ENCODE measurements at regions not wholly inside any gene's neighbourhood (a gene's known extent, or its start where the extent isn't known, plus 50 kb on each side); places are given as distances from the start of the nearest gene placed in this dataset.
"Not testable (repeated sequence)": the region's sequence is repeated elsewhere in the genome, so short reads cannot be mapped to it uniquely, and the experiment has no call there.

DNA sequence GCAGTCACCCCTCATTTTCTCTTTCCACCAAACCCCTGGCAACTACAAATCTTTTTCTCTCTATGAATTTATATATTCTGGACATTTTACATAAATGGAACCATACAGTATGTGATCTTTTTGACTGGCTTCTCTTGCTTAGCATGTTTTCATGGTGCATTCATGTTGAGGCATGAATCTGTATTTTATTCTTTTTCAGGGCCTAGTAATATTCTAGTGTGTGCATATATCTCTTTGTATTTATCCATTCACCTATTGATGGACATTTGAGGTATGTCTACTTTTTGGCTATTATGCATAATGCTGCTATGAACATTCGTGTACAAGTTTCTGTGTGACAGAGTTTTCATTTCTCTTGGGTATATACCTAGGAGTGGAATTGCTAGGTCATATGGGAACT is 78.2 kb downstream of the HACD1 start:
- DNase-seq: no peak

DNA sequence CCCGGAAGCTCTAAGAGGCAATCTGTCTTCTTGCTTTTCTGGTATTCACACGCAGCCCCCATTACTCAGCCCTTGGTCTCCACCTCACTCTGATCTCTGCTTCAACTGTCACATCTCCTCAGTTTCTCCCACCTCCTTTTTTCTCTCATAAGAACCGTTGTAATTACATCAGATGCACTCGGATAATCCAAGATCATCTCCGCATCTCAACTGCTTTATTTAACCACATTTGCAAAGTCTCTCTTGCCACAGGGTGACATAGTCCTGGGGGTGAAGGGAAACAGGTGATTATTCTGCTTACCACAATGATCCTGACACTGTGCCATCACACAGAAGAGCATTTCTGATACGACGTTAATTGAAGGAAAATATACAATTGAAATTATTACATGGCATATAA is 79.9 kb downstream of the HACD1 start:
- no peak for DNase-seq

DNA sequence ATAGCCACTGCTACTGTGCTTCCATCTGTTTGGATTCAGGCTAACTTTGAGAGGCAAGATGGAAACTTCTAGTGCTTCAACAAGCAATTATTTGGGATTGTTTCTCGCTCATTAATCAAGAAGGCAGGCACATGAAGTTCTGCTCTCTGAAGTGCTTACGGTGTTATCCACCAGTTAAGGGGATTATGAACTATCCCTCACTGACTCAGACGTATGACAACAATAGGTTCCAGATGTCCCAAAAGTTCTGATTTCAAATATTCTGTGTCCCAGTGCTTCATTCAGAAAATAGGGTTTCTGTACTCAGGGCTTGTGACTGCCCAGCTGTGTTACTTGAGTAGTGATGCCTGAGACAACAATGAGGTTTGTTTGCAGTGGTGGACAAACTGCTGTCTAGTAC is 81.0 kb downstream of the HACD1 start:
- no peak for DNase-seq

DNA sequence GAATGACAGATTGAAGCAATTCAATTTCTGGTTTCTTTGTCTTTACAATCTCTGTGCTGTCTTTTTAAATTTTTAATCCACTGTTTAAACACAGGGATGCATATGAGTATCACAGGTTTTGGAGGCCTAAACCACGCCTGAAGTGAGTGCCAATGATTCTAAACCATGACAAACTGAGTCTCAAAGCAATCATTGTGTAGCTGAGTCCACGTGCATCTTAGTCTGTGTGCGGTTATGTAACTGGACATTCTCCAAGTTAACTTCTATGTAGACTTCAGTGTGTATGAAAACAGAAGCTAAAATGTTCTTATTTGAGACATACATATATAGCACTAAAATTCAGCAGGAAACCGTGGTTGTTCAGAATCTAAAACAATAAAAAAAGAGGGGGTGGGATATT is 79.3 kb upstream of the ST8SIA6 start:
- DNase-seq: no peak

DNA sequence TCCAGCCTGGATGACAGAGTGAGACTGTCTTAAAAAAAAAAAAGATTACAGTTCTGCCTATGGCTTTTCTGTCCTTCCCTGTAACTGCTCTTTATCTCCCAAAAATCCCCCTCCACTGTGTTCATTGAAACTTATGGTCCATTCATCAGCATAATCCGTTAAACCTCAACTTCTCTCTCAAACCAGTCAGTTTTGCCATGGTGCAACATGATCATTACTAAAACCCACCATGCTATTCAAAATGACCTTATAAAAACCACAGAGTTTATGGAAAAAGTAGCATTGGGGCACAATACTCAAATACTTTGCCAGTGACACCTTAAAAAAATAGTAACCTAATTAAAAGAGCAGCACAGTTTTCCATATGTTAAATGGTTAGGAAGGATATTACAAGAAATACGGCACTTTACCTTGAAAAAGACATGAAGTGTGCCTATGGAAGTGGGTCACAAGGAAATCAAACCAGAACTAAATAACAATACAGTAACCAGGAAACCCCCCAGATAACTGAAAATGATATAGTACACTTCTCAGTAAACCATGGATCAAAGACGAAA is 74.0 kb upstream of the ST8SIA6 start:
- no peak for DNase-seq

DNA sequence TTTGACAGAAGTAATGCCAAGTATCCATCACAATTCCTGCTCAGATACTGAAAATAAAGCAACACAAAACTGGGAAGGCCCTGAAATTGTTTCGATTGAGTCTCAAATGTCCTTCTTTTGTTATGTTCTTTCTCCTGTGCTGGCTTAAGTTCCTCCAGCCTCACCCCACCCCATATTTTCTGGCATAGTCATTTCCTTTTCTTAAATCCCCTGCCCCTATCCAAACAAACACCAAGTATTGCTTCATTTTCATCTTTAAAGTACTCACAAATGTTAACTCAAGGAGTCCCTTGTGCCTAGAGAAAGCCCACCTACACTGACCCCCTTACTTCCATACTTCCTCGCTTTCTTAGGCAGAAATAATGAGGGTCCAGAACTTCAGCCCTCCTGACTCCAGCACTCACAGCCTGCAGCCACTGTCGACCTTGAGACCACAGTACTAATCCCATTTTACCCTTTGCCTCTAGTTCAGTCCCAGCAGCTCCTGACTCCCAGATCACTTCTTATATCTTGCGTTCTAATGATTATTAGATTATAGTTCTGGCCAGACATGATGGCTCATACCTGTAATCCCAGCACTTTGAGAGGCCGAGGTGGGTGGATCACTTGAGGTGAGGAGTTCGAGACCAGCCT is 73.2 kb upstream of the ST8SIA6 start:
- DNase-seq: no peak

DNA sequence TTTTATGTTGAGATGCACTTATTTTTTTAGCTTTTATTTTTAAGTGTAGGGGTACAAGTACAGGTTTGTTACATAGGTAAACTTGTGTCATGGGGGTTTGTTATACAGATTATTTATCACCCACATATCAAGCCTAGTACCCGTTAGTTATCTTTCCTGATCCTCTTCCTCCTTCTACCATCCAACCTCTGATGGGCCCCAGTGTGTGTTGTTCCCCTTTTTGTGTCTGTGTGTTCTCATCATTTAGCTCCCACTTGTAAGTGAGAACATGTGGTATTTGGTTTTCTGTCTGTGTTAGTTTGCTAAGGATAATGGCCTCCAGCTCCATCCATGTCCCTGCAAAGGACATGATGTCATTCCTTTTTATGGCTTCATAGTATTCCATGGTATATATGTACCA is 72.2 kb upstream of the ST8SIA6 start:
- DNase-seq: not testable (repeated sequence)

DNA sequence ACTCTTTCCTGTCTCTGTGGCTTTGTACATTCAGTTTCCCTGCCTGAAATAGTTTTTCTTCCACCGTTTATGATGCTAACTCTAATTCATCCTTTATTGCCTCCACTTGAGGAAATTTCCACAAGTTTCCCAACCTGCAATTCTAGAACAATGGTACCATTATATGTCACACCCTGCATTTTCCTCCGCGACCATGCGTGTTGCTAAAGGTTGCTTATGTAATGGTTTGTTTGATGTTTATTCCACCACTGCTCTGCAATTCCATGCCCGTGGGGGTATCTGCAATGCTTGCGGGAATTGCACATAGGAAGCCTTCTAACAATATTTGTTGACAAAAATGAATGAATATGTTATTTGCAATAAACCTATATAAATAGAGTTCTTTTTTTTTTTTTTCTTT is 69.5 kb upstream of the ST8SIA6 start:
- no peak for DNase-seq

DNA sequence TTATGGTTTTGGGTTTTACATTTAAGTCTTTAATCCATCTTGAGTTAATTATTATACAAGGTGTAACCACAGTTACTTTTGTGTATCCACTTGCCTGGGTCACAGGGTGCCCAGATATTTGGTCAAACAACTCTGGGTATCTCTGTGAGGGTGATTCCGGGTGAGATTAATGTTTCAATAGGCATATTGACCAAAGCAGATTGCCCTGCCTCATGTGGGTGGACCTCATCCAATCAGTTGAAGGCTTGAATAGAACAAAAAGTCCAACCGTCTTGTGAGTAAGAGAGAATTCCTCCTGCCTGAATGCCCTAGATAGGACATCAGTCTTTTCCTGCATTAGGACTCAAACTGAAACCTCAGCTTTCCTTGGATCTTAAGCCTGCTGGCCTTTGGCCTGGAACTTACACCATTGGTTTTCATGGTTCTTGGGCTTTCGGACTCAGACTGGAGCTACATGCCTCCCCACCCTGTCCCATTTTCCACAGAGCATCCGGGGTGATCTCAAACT is 68.9 kb upstream of the ST8SIA6 start:
- no peak for DNase-seq

DNA sequence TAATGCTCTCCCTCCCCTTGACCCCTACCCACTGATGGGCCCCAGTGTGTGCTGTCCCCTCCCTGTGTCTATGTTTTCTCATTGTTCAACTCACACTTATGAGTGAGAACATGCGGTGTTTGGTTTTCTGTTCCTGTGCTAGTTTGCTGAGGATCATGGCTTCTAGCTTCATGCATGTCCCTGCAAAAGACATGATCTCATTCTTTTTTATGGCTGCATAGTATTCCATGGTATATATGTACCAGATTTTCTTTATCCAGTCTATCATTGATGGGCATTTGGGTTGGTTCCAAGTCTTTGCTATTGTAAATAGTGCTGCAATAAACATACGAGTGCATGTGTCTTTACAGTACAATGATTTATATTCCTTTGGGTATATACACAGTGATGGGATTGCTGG is 67.9 kb upstream of the ST8SIA6 start:
- not testable (repeated sequence) for DNase-seq

DNA sequence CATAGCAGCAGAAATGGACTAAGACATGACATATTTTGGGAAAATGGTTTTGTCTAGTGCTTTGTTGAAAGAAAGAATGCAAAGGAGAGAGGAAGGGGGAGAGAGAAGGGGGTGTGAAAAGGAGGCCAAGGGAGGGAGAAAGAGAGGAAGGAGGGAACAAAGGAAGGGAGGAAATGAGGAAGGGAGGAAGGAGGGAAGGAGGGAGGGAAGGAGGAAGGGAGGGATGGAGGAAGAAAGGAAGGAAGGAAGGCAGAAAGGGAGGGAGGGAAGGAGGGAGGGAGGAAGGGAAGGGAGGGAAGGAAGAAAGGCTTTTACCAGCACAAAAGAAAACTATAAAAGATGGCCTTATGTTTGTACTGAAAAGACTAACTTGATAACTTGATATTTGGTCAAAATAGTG is 65.1 kb upstream of the ST8SIA6 start:
- DNase-seq: no peak

DNA sequence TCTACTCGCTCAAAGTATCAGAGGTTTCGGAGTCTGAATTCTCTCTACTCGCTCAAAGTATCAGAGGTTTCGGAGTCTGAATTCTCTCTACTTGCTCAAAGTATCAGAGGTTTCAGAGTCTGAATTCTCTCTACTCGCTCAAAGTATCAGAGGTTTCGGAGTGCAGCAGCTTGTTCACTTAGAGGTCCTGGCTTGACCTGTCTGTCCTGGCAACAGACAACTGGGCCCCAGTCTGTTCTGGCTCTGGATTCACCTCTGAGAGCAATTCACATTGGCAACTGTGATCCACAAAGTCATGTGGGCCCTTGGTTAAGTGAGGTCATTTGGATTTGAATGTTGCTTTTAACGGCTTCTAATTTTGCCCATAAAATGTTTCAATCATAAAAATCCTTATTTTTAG is 63.9 kb upstream of the ST8SIA6 start:
- no peak for DNase-seq

DNA sequence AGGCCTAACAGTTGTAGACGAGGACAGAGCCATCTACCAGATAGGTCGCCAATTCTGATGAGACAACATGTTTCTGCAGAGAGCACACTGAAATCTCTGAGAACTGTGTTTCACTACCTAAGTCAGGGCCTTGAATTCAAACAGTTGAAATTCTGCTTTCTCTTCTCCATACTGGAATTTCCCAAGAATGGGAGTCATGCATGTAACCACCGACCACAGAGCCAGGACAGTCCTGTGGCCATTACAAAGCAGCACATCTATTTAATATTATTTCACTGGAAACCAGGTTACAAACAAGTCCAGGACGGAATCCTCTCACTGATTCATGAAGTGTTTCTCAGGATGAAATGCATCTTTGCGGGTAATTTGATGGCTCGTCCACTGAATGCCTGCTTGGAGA is 62.0 kb upstream of the ST8SIA6 start:
- DNase-seq: no peak

DNA sequence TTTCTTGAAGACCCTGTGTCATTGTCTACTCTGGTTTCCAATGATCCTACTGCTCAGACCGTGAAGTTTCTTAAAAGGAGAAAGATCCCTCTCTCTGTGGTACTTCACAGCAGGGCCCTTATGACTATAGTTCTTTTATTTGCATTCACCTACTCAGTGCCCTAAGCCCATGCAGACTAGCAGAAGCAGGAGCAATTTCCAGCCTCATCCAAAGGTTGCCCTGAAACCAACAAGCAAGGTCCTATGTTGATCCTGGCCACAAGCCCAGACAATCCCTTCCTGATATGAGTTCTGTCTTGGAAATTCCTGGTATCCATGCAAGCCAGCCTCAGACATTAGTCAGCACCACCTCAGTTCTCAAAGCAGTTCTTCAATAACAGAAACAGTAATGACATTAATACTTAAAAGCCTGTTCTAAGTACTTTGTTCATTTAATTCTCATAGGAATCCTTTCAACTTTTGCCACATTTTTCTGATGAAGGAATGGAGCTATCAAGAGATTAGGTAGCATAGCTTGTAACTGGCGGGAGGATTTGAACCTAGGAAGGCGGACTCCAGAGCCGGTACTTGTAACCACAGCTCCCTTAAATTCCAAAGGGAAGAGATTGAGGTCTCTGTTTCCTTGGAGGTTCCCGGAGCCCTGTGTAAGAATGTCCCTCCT is 58.1 kb upstream of the ST8SIA6 start:
- DNase-seq: no peak

DNA sequence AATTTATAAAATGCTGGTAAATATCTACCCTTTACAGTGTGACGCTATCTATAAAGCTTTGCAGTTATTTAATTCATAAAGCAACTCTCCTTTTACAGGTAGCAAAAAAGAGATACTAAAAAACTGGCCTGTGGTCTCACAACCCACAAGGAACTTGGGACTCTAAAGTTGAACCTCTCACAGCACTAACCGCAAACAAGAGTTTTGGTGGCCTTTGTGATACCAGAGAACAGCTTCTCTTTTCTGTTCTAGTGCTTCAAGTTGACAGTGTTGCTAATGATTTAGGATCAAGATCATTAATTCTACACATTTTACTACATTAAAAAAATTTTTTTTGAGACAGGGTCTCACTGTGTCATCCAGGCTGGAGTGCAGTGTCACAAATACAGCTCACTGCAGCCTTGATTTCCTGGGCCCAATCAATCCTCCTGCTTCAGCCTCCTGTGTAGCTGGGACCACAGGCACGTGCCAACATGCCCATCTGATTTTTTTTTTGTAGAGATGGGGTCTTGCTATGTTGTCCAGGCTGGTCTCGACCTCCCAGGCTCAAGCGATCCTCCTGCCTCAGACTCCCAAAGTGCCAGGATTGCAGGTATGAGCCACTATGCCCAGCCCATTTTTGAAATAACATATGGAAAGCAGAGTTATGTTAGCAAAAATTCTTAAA is 56.0 kb upstream of the ST8SIA6 start:
- peak; percentile 38 for DNase-seq

DNA sequence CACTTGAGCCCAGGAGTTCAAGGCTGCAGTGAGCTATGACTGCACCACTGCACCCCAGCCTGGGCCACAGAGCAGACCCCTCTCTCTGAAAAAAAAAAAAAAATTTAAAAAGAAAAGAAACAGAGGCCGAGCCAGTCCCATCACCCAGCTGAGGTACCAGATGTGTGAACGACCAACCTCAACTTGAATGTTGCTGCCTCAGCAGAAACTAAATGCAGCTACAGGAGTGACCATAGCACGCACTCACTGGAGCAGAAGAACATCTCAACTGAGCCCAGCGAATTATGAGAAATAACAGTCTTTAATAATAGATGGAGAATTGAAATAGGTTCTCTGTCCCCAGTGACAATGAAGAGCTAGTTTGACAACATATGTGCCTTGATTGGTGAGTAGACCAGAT is 53.1 kb upstream of the ST8SIA6 start:
- no peak for DNase-seq

DNA sequence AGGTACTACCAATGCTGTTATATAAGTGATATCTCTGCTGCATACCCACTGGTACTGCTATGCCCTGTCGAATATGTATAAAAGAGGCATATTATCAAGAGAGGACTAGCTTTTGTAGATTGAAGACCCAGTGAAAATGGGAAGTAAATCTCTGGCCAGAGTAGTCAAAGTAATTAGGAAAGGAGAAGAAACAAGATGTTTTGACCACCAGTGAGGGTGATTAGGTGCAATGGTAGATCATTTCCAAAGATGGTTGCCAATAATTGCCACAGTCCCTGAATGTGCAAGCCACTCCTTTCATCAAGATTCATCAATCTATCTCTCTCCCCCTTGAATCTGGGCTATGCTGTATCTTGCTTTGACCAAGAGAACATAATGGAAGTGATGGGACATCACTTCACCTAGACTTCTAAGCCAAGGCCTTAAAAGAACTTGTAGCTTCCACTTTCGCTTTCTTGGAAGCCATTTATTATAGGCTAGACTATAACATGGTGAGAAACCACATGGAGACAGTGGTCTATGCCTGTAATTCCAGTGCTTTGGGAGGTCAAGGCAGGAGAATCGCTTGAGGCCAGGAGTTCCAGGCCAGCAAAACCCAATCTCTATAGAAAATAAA is 52.6 kb upstream of the ST8SIA6 start:
- DNase-seq: peak; percentile 18

DNA sequence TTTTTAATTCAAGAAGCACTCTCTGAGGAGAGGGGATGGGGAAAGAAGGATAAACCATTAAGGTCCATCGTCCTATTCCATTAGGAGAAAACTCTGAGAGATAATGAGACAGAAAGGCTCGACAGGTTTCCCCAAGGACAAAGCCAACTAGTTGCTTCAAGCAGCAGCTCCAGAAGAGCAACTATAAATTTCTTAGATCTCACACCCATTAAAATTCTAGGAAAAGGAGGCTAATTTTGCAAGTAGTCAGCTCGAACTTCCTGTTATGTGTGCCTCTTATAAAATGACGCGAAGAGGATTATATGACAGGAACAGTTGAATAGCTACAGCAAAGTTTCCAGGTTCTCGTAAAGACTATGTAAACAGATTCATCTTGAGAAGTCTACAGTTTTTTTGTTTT is 52.0 kb upstream of the ST8SIA6 start:
- DNase-seq: peak; percentile 23

DNA sequence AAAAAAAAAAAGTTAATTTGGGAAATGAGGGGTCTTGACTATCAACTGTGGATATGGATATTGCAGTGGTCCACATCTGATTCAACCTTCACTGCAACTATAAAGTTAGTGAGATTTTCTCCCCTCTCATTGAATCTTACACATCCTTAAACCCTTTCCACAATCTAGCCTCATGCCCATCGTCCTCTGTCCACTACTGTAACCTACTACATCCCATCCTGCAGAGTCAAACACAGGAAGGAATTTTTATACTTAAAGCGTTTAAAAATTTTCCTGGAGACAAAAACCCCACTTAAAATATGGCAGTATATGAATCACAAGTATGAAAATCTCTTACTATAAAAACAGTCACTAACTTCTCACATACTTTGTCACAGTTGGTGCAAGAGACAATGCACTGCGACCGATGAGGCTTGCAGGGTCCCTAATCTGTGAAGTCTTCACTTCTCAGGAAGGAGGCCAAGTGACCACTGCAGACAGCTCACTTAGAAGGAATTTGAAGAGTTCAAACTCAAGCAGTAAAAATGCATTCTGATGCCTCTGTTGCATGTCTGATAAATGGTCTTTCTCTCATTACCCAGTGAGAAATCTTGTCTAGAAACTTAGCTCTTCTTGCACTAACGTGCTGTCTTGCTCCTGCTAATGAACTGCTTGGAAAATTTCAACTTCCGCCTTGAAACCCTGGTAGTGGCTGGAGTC is 50.3 kb upstream of the ST8SIA6 start:
- no peak for DNase-seq
